Gastrocnemius medialis (tissue), 4 donors: ENCODE measurements at regions not wholly inside any gene's neighbourhood (a gene's known extent, or its start where the extent isn't known, plus 50 kb on each side); places are given as distances from the start of the nearest gene placed in this dataset.
"Not testable (repeated sequence)": the region's sequence is repeated elsewhere in the genome, so short reads cannot be mapped to it uniquely, and the experiment has no call there.

Source experiments
- ATAC-seq, 2 donors: fragments of 150-250 bp; one replicate each; pipeline ENCODE4 v1.9.1; 2016
- DNase-seq, 2 donors: peaks; one replicate each; pipeline ENCODE4 v3.0.0-alpha.2; 2019
- H3K27ac ChIP-seq, 4 donors: fragments of 200-600 bp; sonication (generic); 1 replicate in 1 of 4; 2 replicates in 3 of 4; pipeline ENCODE4 v1.5.1; 2016 to 2018; ENCODE audit warnings: mild to moderate bottlenecking in 2 of 4, moderate library complexity in 1 of 4
- H3K27me3 ChIP-seq, 3 donors: fragments of 200-600 bp; sonication (generic) in 2 of 3; 1 replicate in 1 of 3; 2 replicates in 2 of 3; pipeline versions ENCODE4 v1.5.1 to v1.6.0; 2016 to 2019; ENCODE audit warnings: mild to moderate bottlenecking in 1 of 3, moderate library complexity in 1 of 3
- H3K36me3 ChIP-seq, 2 donors: fragments of 200-600 bp; sonication (generic) in 1 of 2; one replicate each; pipeline ENCODE4 v1.5.1; 2017 to 2018
- H3K4me1 ChIP-seq, 2 donors: fragments of 200-600 bp; sonication (generic) in 1 of 2; one replicate each; pipeline ENCODE4 v1.5.1; 2016 to 2017; ENCODE audit warnings: mild to moderate bottlenecking in 2 of 2
- H3K4me3 ChIP-seq, 4 donors: fragments of 200-600 bp; sonication (generic) in 3 of 4; 1 replicate in 1 of 4; 2 replicates in 3 of 4; pipeline ENCODE4 v1.5.1; 2016 to 2019; ENCODE audit warnings: mild to moderate bottlenecking in 2 of 4
- H3K9me3 ChIP-seq, 3 donors: fragments of 200-600 bp; sonication (generic) in 2 of 3; 1 replicate in 1 of 3; 2 replicates in 2 of 3; pipeline ENCODE4 v1.5.1; 2016 to 2019
- POLR2A ChIP-seq, 2 donors: fragments of 450-650 bp; IDR thresholded peaks; one replicate each; pipeline ENCODE4 v1.6.1; 2017; ENCODE audit warnings: antibody characterized with exemption in 2 of 2, mild to moderate bottlenecking in 2 of 2, moderate library complexity in 2 of 2
- in situ Hi-C, 4 donors: fragments of 200-750 bp; cut with MboI; loops; one replicate each; pipeline versions ENCODE4 v1.15.0 to v1.8.0; 2017; ENCODE audit warnings: low sequenced_read_pairs in 4 of 4
- intact Hi-C: fragments of 100-400 bp; cut with DNase I; formaldehyde crosslinking; loops from one replicate; pipeline ENCODE4 v1.15.1; 2023; ENCODE audit warnings: low total_unique reads
- TF ChIP-seq, protein P1 (sequence below), 5 experiments: fragments of 450-650 bp in 3 of 5; fragments of 200-600 bp in 2 of 5; sonication (generic) in 2 of 5; IDR thresholded peaks in 4 of 5; conservative IDR thresholded peaks in 1 of 5; 1 replicate in 4 of 5; 2 replicates in 1 of 5; pipeline ENCODE4 v1.5.1; 2016 to 2019; ENCODE audit warnings: antibody characterized with exemption in 5 of 5, mild to moderate bottlenecking in 3 of 5, moderate library complexity in 3 of 5

DNA sequence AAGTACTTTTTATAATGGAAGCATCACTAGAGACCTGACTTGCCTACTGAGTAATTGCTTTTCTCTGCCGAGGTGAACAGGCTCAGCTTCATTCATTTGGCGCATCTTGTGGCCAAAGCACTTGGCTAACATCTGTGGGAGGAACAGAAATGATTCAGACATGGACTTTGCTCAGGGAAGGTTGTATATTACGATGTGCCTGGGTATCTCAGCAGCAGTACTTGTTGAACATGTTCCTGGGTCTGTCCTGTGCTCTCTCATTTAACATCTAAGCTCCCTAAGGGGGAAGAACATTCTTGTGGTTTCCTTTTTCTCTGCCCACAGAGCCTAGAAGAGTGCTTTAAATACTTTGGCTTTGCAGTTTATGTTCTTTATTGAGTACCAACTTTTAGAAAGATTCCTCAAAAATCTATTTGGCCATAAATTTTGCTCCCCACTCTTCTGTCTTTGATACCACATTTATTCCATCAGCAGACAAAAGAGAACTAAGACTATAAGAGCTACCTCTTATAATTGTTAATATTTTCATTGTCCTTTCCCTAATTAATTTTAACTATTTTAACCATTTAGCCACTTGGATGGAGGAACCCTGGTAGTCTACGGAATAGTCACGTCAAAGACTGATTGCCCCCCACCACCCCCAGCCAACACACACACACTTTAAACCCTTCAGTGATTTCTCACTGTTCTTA is 101.2 kb upstream of the EGLN3 start:
- TF ChIP-seq, protein P1, sequence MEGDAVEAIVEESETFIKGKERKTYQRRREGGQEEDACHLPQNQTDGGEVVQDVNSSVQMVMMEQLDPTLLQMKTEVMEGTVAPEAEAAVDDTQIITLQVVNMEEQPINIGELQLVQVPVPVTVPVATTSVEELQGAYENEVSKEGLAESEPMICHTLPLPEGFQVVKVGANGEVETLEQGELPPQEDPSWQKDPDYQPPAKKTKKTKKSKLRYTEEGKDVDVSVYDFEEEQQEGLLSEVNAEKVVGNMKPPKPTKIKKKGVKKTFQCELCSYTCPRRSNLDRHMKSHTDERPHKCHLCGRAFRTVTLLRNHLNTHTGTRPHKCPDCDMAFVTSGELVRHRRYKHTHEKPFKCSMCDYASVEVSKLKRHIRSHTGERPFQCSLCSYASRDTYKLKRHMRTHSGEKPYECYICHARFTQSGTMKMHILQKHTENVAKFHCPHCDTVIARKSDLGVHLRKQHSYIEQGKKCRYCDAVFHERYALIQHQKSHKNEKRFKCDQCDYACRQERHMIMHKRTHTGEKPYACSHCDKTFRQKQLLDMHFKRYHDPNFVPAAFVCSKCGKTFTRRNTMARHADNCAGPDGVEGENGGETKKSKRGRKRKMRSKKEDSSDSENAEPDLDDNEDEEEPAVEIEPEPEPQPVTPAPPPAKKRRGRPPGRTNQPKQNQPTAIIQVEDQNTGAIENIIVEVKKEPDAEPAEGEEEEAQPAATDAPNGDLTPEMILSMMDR (IDR thresholded peaks at IDR 0.05 in 4 of 5, conservative IDR thresholded peaks at IDR 0.05 in 1 of 5), result no peak
- TF ChIP-seq POLR2A (IDR thresholded peaks at IDR 0.05), result no peak
- Histone ChIP-seq H3K4me3 (no peak overlapping the region), H3K27me3 (no peaks in the 10 kb centered on the region), H3K4me1 (no peaks in the 10 kb centered on the region), H3K27ac (no peak overlapping the region), H3K9me3 (no peaks in the 10 kb centered on the region), H3K36me3 (no peaks in the 10 kb centered on the region)
- DNase-seq (no peak), ATAC-seq (peak in 1 of 2 donors; percentile 61)
- in situ Hi-C loops (no loop called here), intact Hi-C loops (no loop called here)

DNA sequence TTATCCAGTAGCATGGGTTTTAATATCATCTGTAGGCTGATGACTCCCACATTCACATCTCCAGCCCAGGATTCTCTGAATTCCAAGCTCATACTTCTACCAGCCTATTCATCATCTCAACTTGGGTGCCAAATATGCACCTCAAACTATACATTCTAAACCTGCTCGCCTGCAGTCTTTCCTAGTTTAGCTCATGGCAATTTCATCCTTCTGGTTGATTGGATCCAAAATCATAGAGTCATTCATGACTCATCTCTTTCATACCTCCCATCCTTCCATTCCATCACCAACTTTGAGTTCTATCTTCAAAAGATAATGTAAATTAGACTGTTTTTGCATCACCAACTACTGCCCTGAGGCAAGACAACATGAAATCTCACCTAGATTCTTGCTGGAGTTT is 99.7 kb upstream of the EGLN3 start:
- DNase-seq, result no peak
- TF ChIP-seq, protein P1 (IDR thresholded peaks at IDR 0.05 in 4 of 5, conservative IDR thresholded peaks at IDR 0.05 in 1 of 5), result no peak
- no peak for TF ChIP-seq POLR2A (IDR thresholded peaks at IDR 0.05)
- intact Hi-C loops, result no loop called here
- in situ Hi-C loops, result no loop called here
- Histone ChIP-seq H3K27me3 (no peaks in the 10 kb centered on the region), H3K4me3 (no peak overlapping the region), H3K4me1 (no peaks in the 10 kb centered on the region), H3K9me3 (no peaks in the 10 kb centered on the region), H3K36me3 (no peaks in the 10 kb centered on the region), H3K27ac (no peak overlapping the region)
- ATAC-seq, result no peak

DNA sequence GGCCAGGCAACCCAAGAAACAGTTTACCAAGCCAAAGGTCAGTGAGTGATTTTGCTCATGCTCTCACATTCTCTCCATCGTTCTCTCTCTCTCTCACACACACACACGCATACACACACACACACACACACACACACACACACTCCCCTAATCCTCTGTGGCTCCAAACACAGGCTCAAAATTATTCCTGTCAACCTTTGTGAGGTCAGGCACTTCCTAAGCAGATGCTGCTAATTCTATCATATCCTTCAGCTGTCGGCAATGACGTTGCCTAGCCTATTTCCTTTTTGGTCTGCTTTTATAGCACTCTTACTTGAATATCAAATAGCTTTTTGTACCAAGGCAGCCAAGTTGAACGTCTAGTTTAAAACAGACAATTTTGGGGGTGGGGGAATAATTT is 98.9 kb upstream of the EGLN3 start:
- Histone ChIP-seq H3K9me3 (no peaks in the 10 kb centered on the region), H3K4me1 (no peaks in the 10 kb centered on the region), H3K4me3 (no peak overlapping the region), H3K27ac (no peak overlapping the region), H3K36me3 (no peaks in the 10 kb centered on the region), H3K27me3 (no peaks in the 10 kb centered on the region)
- DNase-seq, result no peak
- intact Hi-C loops, result no loop called here
- ATAC-seq, result no peak
- no peak for TF ChIP-seq POLR2A (IDR thresholded peaks at IDR 0.05)
- TF ChIP-seq, protein P1 (IDR thresholded peaks at IDR 0.05 in 4 of 5, conservative IDR thresholded peaks at IDR 0.05 in 1 of 5), result no peak
- in situ Hi-C loops, result no loop called here

DNA sequence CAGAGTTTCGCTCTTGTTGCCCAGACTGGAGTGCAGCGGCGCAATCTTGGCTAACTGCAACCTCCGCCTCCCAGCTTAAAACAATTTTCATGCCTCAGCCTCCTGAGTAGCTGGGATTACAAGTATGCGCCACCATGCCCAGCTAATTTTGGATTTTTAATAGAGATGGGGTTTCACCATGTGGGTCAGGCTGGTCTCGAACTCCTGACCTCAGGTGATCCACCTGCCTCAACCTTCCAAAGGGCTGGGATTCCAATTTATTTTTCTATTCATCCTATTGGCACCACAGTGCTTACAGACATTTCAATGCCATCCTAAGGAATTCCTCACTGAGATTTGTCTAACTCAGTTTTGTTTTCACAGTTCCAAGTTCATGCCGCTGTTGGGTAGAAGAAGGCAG is 98.3 kb upstream of the EGLN3 start:
- in situ Hi-C loops, H3K4me1 ChIP-seq, H3K4me3 ChIP-seq, DNase-seq, H3K27ac ChIP-seq, intact Hi-C loops, H3K27me3 ChIP-seq, H3K36me3 ChIP-seq, ATAC-seq, H3K9me3 ChIP-seq: not testable (repeated sequence)

DNA sequence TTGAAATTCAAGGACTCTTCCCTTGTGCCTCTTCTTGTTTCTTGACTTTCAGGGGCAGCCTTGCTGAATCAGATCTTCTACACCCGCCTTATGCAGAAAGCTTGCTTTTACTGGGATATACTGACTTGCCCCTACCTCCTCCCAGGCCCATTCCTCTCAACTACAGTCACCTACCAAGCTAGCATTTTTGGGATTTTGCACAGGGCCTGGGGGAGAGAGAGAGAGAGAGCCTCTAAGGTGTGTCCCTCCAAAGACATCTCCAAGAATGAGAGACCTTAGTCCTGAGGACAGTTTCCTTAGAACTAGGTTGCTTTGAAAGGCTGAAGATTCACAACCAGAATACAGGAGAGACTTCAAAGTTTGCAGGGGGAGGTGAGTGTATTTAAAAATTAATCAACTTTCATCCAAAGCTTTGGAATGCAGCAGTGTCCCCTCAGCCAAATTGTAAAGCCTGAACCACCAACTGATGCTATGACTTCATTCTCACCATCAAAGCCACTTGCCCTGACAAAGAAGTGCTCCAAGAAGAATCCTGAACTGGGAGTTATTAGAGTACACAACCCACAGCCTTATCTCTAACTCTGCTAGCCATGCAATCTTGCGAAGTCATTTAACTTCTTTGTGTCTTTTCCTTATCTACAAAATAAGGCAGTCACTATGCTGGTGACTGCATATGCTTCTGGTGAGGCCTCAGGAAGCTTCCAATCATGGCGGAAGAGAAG is 96.1 kb upstream of the EGLN3 start:
- H3K36me3 ChIP-seq, result no peaks in the 10 kb centered on the region
- TF ChIP-seq, protein P1 (IDR thresholded peaks at IDR 0.05 in 4 of 5, conservative IDR thresholded peaks at IDR 0.05 in 1 of 5), result no peak
- no peak for TF ChIP-seq POLR2A (IDR thresholded peaks at IDR 0.05)
- in situ Hi-C loops, result no loop called here
- ATAC-seq (no peak), DNase-seq (no peak)
- H3K27ac ChIP-seq, result no peak overlapping the region
- H3K4me1 ChIP-seq, result no peaks in the 10 kb centered on the region
- no peaks in the 10 kb centered on the region for H3K27me3 ChIP-seq
- H3K9me3 ChIP-seq, result no peaks in the 10 kb centered on the region
- intact Hi-C loops, result no loop called here
- no peak overlapping the region for H3K4me3 ChIP-seq
